Esophagus muscularis mucosa (tissue), 3 donors: ENCODE measurements at regions not wholly inside any gene's neighbourhood (a gene's known extent, or its start where the extent isn't known, plus 50 kb on each side); places are given as distances from the start of the nearest gene placed in this dataset.

Source experiments
- POLR2A ChIP-seq: fragments of 450-650 bp; IDR thresholded peaks from one replicate; pipeline ENCODE4 v1.6.1; 2017; ENCODE audit warnings: antibody characterized with exemption, moderate library complexity, mild to moderate bottlenecking, low read depth
- POLR2AphosphoS5 ChIP-seq, 2 donors: sonication (generic); formaldehyde crosslinking; IDR thresholded peaks; one replicate each; pipeline ENCODE4 v1.6.1; 2017; ENCODE audit warnings: antibody characterized with exemption in 2 of 2
- TF ChIP-seq, protein P1 (sequence below), 3 experiments: fragments of 200-600 bp in 2 of 3; fragments of 450-650 bp in 1 of 3; sonication (generic) in 2 of 3; IDR thresholded peaks; one replicate each; pipeline ENCODE4 v1.5.1; 2017 to 2019; ENCODE audit warnings: antibody characterized with exemption in 3 of 3, mild to moderate bottlenecking in 2 of 3, moderate library complexity in 1 of 3

DNA sequence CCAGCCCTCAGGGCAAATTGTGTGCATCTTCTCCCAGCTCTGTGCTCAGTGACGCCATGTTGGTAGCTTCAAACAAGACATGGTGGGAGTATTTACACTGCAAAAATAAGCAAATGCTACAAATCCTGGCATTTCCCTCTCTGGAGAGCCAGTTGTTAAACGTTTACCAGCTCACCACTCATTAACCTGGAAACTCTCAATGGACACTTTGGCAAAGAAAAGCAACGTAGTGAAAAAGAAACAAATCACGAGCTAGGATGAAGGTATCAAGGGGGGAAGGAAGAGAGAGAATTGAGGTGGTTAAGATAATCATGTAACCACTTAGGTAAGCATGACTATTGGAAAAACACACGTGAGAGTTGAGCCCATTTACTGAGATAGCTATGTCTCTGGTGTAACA lies 72.5 kb downstream of the MRPS30 start:
- TF ChIP-seq, protein P1, sequence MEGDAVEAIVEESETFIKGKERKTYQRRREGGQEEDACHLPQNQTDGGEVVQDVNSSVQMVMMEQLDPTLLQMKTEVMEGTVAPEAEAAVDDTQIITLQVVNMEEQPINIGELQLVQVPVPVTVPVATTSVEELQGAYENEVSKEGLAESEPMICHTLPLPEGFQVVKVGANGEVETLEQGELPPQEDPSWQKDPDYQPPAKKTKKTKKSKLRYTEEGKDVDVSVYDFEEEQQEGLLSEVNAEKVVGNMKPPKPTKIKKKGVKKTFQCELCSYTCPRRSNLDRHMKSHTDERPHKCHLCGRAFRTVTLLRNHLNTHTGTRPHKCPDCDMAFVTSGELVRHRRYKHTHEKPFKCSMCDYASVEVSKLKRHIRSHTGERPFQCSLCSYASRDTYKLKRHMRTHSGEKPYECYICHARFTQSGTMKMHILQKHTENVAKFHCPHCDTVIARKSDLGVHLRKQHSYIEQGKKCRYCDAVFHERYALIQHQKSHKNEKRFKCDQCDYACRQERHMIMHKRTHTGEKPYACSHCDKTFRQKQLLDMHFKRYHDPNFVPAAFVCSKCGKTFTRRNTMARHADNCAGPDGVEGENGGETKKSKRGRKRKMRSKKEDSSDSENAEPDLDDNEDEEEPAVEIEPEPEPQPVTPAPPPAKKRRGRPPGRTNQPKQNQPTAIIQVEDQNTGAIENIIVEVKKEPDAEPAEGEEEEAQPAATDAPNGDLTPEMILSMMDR (IDR thresholded peaks at IDR 0.05) = no peak
- TF ChIP-seq POLR2A = no peak
- no peak for TF ChIP-seq POLR2AphosphoS5 (IDR thresholded peaks at IDR 0.05)
